ENCODE measurements at regions not wholly inside any gene's neighbourhood (a gene's known extent, or its start where the extent isn't known, plus 50 kb on each side); places are given as distances from the start of the nearest gene placed in this dataset.
"Not testable (repeated sequence)": the region's sequence is repeated elsewhere in the genome, so short reads cannot be mapped to it uniquely, and the experiment has no call there.

GRCh38 chr21:27996906-27997305, 995.8 kb downstream of the LTN1 start:
- H3K27me3 ChIP-seq (replicated peaks in 2 of 5; ENCODE audit: control insufficient read depth in 4 of 5, insufficient read depth in 5 of 5, low read length in 4 of 5); POLR2A ChIA-PET; H3K27ac ChIP-seq (ENCODE audit: insufficient read depth in 1 of 2, low read depth in 1 of 2, low read length in 2 of 2, poor library complexity in 1 of 2, severe bottlenecking in 2 of 2); H3K4me1 ChIP-seq (ENCODE audit: control extremely low read depth in 1 of 4, control insufficient read depth in 4 of 4, insufficient read depth in 4 of 4, low read length in 3 of 4); H3K9me3 ChIP-seq (ENCODE audit: control extremely low read depth in 1 of 5, control insufficient read depth in 4 of 5, insufficient read depth in 2 of 5, low read depth in 1 of 5, low read length in 4 of 5); DNase-seq; H3K4me3 ChIP-seq (ENCODE audit: control insufficient read depth in 1 of 7, extremely low read depth in 1 of 7, insufficient read depth in 4 of 7, low read depth in 2 of 7, low read length in 6 of 7); H3K36me3 ChIP-seq (ENCODE audit: control insufficient read depth in 4 of 4, insufficient read depth in 4 of 4, low read length in 3 of 4); CTCF ChIA-PET: not testable (repeated sequence)
- 98% methylated on average over 4 of the region's 4 CpGs for WGBS (ENCODE audit: insufficient coverage)

GRCh38 chr21:27984663-27985325, 1007.9 kb downstream of the LTN1 start:
- CTCF ChIA-PET; POLR2A ChIA-PET; DNase-seq; H3K36me3 ChIP-seq (ENCODE audit: control insufficient read depth in 4 of 4, insufficient read depth in 4 of 4, low read length in 3 of 4); H3K9me3 ChIP-seq (ENCODE audit: control extremely low read depth in 1 of 5, control insufficient read depth in 4 of 5, insufficient read depth in 2 of 5, low read depth in 1 of 5, low read length in 4 of 5); H3K4me3 ChIP-seq (ENCODE audit: control insufficient read depth in 1 of 7, extremely low read depth in 1 of 7, insufficient read depth in 4 of 7, low read depth in 2 of 7, low read length in 6 of 7); H3K4me1 ChIP-seq (ENCODE audit: control extremely low read depth in 1 of 4, control insufficient read depth in 4 of 4, insufficient read depth in 4 of 4, low read length in 3 of 4); H3K27ac ChIP-seq (ENCODE audit: insufficient read depth in 1 of 2, low read depth in 1 of 2, low read length in 2 of 2, poor library complexity in 1 of 2, severe bottlenecking in 2 of 2); H3K27me3 ChIP-seq (replicated peaks in 2 of 5; ENCODE audit: control insufficient read depth in 4 of 5, insufficient read depth in 5 of 5, low read length in 4 of 5): not testable (repeated sequence)
- WGBS (ENCODE audit: insufficient coverage): no CpG with 5 or more reads among the region's 2 CpGs

- DNase-seq; H3K36me3 ChIP-seq (ENCODE audit: control insufficient read depth in 4 of 4, insufficient read depth in 4 of 4, low read length in 3 of 4); POLR2A ChIA-PET; H3K4me3 ChIP-seq (ENCODE audit: control insufficient read depth in 1 of 7, extremely low read depth in 1 of 7, insufficient read depth in 4 of 7, low read depth in 2 of 7, low read length in 6 of 7); CTCF ChIA-PET; H3K9me3 ChIP-seq (ENCODE audit: control extremely low read depth in 1 of 5, control insufficient read depth in 4 of 5, insufficient read depth in 2 of 5, low read depth in 1 of 5, low read length in 4 of 5); H3K27ac ChIP-seq (ENCODE audit: insufficient read depth in 1 of 2, low read depth in 1 of 2, low read length in 2 of 2, poor library complexity in 1 of 2, severe bottlenecking in 2 of 2); H3K4me1 ChIP-seq (ENCODE audit: control extremely low read depth in 1 of 4, control insufficient read depth in 4 of 4, insufficient read depth in 4 of 4, low read length in 3 of 4); H3K27me3 ChIP-seq (replicated peaks in 2 of 5; ENCODE audit: control insufficient read depth in 4 of 5, insufficient read depth in 5 of 5, low read length in 4 of 5): not testable (repeated sequence)
Measured at GRCh38 chr21:27979446-27979845, 1012.6 kb upstream of the ADAMTS5 start.

- Histone ChIP-seq H3K36me3 (ENCODE audit: control insufficient read depth in 4 of 4, insufficient read depth in 4 of 4, low read length in 3 of 4) (no peaks in the 10 kb centered on the region), H3K4me1 (ENCODE audit: control extremely low read depth in 1 of 4, control insufficient read depth in 4 of 4, insufficient read depth in 4 of 4, low read length in 3 of 4) (no peaks in the 10 kb centered on the region), H3K27ac (ENCODE audit: insufficient read depth in 1 of 2, low read depth in 1 of 2, low read length in 2 of 2, poor library complexity in 1 of 2, severe bottlenecking in 2 of 2) (no peak overlapping the region), H3K27me3 (replicated peaks in 2 of 5; ENCODE audit: control insufficient read depth in 4 of 5, insufficient read depth in 5 of 5, low read length in 4 of 5) (no peaks in the 10 kb centered on the region), H3K4me3 (ENCODE audit: control insufficient read depth in 1 of 7, extremely low read depth in 1 of 7, insufficient read depth in 4 of 7, low read depth in 2 of 7, low read length in 6 of 7) (no peak overlapping the region), H3K9me3 (ENCODE audit: control extremely low read depth in 1 of 5, control insufficient read depth in 4 of 5, insufficient read depth in 2 of 5, low read depth in 1 of 5, low read length in 4 of 5) (no peaks in the 10 kb centered on the region)
- POLR2A ChIA-PET: no interaction called here
- 100% methylated on average over 1 of the region's 2 CpGs for WGBS (ENCODE audit: insufficient coverage)
- DNase-seq: no peak
- CTCF ChIA-PET: no interaction called here
Measured at GRCh38 chr21:27975514-27975913, 1008.6 kb upstream of the ADAMTS5 start.

- WGBS (ENCODE audit: insufficient coverage): no CpG with 5 or more reads among the region's 1 CpG
Measured at GRCh38 chr21:27974152-27974551, 1007.3 kb upstream of the ADAMTS5 start.

GRCh38 chr21:27968240-27968639, 1001.4 kb upstream of the ADAMTS5 start:
- H3K27me3 ChIP-seq (replicated peaks in 2 of 5; ENCODE audit: control insufficient read depth in 4 of 5, insufficient read depth in 5 of 5, low read length in 4 of 5); POLR2A ChIA-PET; CTCF ChIA-PET; DNase-seq; H3K36me3 ChIP-seq (ENCODE audit: control insufficient read depth in 4 of 4, insufficient read depth in 4 of 4, low read length in 3 of 4); H3K4me1 ChIP-seq (ENCODE audit: control extremely low read depth in 1 of 4, control insufficient read depth in 4 of 4, insufficient read depth in 4 of 4, low read length in 3 of 4); H3K9me3 ChIP-seq (ENCODE audit: control extremely low read depth in 1 of 5, control insufficient read depth in 4 of 5, insufficient read depth in 2 of 5, low read depth in 1 of 5, low read length in 4 of 5); H3K27ac ChIP-seq (ENCODE audit: insufficient read depth in 1 of 2, low read depth in 1 of 2, low read length in 2 of 2, poor library complexity in 1 of 2, severe bottlenecking in 2 of 2); H3K4me3 ChIP-seq (ENCODE audit: control insufficient read depth in 1 of 7, extremely low read depth in 1 of 7, insufficient read depth in 4 of 7, low read depth in 2 of 7, low read length in 6 of 7): not testable (repeated sequence)

More at GRCh38 chr21:27974152-27974551, 1007.3 kb upstream of the ADAMTS5 start:
- H3K36me3 ChIP-seq (ENCODE audit: control insufficient read depth in 4 of 4, insufficient read depth in 4 of 4, low read length in 3 of 4); H3K4me1 ChIP-seq (ENCODE audit: control extremely low read depth in 1 of 4, control insufficient read depth in 4 of 4, insufficient read depth in 4 of 4, low read length in 3 of 4); H3K9me3 ChIP-seq (ENCODE audit: control extremely low read depth in 1 of 5, control insufficient read depth in 4 of 5, insufficient read depth in 2 of 5, low read depth in 1 of 5, low read length in 4 of 5); CTCF ChIA-PET; POLR2A ChIA-PET; H3K27me3 ChIP-seq (replicated peaks in 2 of 5; ENCODE audit: control insufficient read depth in 4 of 5, insufficient read depth in 5 of 5, low read length in 4 of 5); H3K4me3 ChIP-seq (ENCODE audit: control insufficient read depth in 1 of 7, extremely low read depth in 1 of 7, insufficient read depth in 4 of 7, low read depth in 2 of 7, low read length in 6 of 7); H3K27ac ChIP-seq (ENCODE audit: insufficient read depth in 1 of 2, low read depth in 1 of 2, low read length in 2 of 2, poor library complexity in 1 of 2, severe bottlenecking in 2 of 2); DNase-seq: not testable (repeated sequence)

- ChIA-PET CTCF (interaction anchor here (0.6 kb wide), 1 partner anchor 395 kb away, joined by 3 read pairs; no protein-coding TSS in a partner anchor), POLR2A (interaction anchor here (0.5 kb wide), 1 partner anchor 430 kb away, joined by 4 read pairs; no protein-coding TSS in a partner anchor)
- Histone ChIP-seq H3K27me3 (replicated peaks in 2 of 5; ENCODE audit: control insufficient read depth in 4 of 5, insufficient read depth in 5 of 5, low read length in 4 of 5) (no peaks in the 10 kb centered on the region), H3K36me3 (ENCODE audit: control insufficient read depth in 4 of 4, insufficient read depth in 4 of 4, low read length in 3 of 4) (no peaks in the 10 kb centered on the region), H3K4me3 (ENCODE audit: control insufficient read depth in 1 of 7, extremely low read depth in 1 of 7, insufficient read depth in 4 of 7, low read depth in 2 of 7, low read length in 6 of 7) (no peak overlapping the region), H3K4me1 (ENCODE audit: control extremely low read depth in 1 of 4, control insufficient read depth in 4 of 4, insufficient read depth in 4 of 4, low read length in 3 of 4) (no peaks in the 10 kb centered on the region), H3K9me3 (ENCODE audit: control extremely low read depth in 1 of 5, control insufficient read depth in 4 of 5, insufficient read depth in 2 of 5, low read depth in 1 of 5, low read length in 4 of 5) (no peaks in the 10 kb centered on the region), H3K27ac (ENCODE audit: insufficient read depth in 1 of 2, low read depth in 1 of 2, low read length in 2 of 2, poor library complexity in 1 of 2, severe bottlenecking in 2 of 2) (no peak overlapping the region)
- DNase-seq: no peak
- WGBS (ENCODE audit: insufficient coverage): 100% methylated on average over 1 of the region's 3 CpGs
Measured at GRCh38 chr21:27954543-27955165, 987.8 kb upstream of the ADAMTS5 start.

All from common myeloid progenitor, CD34-positive (primary cell).